GM12878 (cell line): ENCODE measurements at regions not wholly inside any gene's neighbourhood (a gene's known extent, or its start where the extent isn't known, plus 50 kb on each side); places are given as distances from the start of the nearest gene placed in this dataset.

ENCODE experiments used
- ATAC-seq: fragments of 200-7000 bp; cut with Tn5 transposase; 3 replicates; pipeline ENCODE4 v1.9.1; 2020; ENCODE audit warnings: mild to moderate bottlenecking, moderate library complexity
- BruUV-seq: library from RNA; stranded (reverse); fragments of 400-500 nt; replicated peaks from 2 replicates; lab custom pipeline; 2021; lab: Mats Ljungman, UMichigan
- CTCF ChIA-PET: fragments of 300-600 bp; sonication (Branson Sonifier 250); formaldehyde crosslinking; extraction: SDS; loops from one replicate; lab custom pipeline; 2021; ENCODE audit warnings: inconsistent platforms; lab: Yijun Ruan, JAX
- POLR2A ChIA-PET: fragments of 350-600 bp; formaldehyde crosslinking; extraction: SDS; loops from one replicate; lab custom pipeline; 2021; ENCODE audit warnings: inconsistent platforms; lab: Charles Lee
- RAD21 ChIA-PET: fragments of 300-600 bp; sonication (Branson Sonifier 250); formaldehyde crosslinking; loops from one replicate; lab custom pipeline; 2023; ENCODE audit warnings: antibody characterized with exemption; ENCODE audit not compliant: unreplicated experiment; lab: Charles Lee
- SMC1A ChIA-PET: fragments of 300-600 bp; sonication (Branson Sonifier 250); formaldehyde crosslinking; loops from one replicate; lab custom pipeline; 2023; ENCODE audit not compliant: unreplicated experiment, uncharacterized antibody; lab: Charles Lee
- DNase-seq: peaks from one replicate; pipeline ENCODE4 v3.0.0-alpha.2; 2011; ENCODE audit warnings: low read depth, low spot score
- FAIRE-seq: peaks from 3 replicates; lab custom pipeline; 2011; peaks lifted over from hg19 to GRCh38; lab: Jason Lieb, UNC
- H2AFZ ChIP-seq: 2 replicates; pipeline ENCODE4 v1.6.0; 2011; ENCODE audit warnings: low read depth, low read length, control low read depth; ENCODE audit not compliant: control insufficient read depth
- H3K27ac ChIP-seq: 2 replicates; pipeline ENCODE4 v1.5.1; 2011; ENCODE audit warnings: control low read depth; ENCODE audit not compliant: control insufficient read depth, insufficient read depth
- H3K27me3 ChIP-seq, 2 experiments: replicated peaks in 1 of 2; 2 replicates each; pipeline versions ENCODE4 v1.6.0 to v1.6.1; 2011; ENCODE audit warnings: low read length in 1 of 2; ENCODE audit not compliant: control insufficient read depth in 2 of 2, insufficient read depth in 2 of 2
- H3K36me3 ChIP-seq, 2 experiments: 2 replicates each; pipeline ENCODE4 v1.5.1; 2011; ENCODE audit warnings: low read length in 1 of 2; ENCODE audit not compliant: control insufficient read depth in 2 of 2, insufficient read depth in 2 of 2
- H3K4me1 ChIP-seq: 2 replicates; pipeline ENCODE4 v1.6.1; 2011; ENCODE audit warnings: mild to moderate bottlenecking, low read length, moderate library complexity, mixed read lengths; ENCODE audit not compliant: control insufficient read depth, insufficient read depth
- H3K4me2 ChIP-seq: 2 replicates; pipeline ENCODE4 v1.6.0; 2011; ENCODE audit warnings: control low read depth; ENCODE audit not compliant: control insufficient read depth, insufficient read depth
- H3K4me3 ChIP-seq: fragments of 200-600 bp; sonication (generic); 2 replicates; pipeline ENCODE4 v1.5.1; 2016
- H3K79me2 ChIP-seq: 2 replicates; pipeline ENCODE4 v1.6.0; 2011; ENCODE audit warnings: low read length; ENCODE audit not compliant: control insufficient read depth, insufficient read depth
- H3K9ac ChIP-seq: 2 replicates; pipeline ENCODE4 v1.8.0; 2011; ENCODE audit warnings: low read length, control low read depth, mixed read lengths; ENCODE audit not compliant: control insufficient read depth, insufficient read depth
- H3K9me3 ChIP-seq: replicated peaks from 3 replicates; pipeline ENCODE4 v1.5.1; 2011; ENCODE audit warnings: mild to moderate bottlenecking, low read length; ENCODE audit not compliant: control insufficient read depth, insufficient read depth
- H4K20me1 ChIP-seq: 2 replicates; pipeline ENCODE4 v1.6.0; 2011; ENCODE audit not compliant: control insufficient read depth, insufficient read depth
- ASH2L ChIP-seq: fragments of 300-600, 200-600 bp; sonication (generic); IDR thresholded peaks from 2 replicates; pipeline ENCODE4 v1.6.1; 2017; ENCODE audit warnings: low read depth, mild to moderate bottlenecking, borderline replicate concordance
- EZH2 ChIP-seq: IDR thresholded peaks from 2 replicates; pipeline ENCODE4 v1.6.1; 2012; ENCODE audit warnings: low read depth, mild to moderate bottlenecking, control low read depth, inconsistent platforms, low read length, borderline replicate concordance; ENCODE audit not compliant: control insufficient read depth
- JUND ChIP-seq: IDR thresholded peaks from 2 replicates; pipeline ENCODE4 v1.6.1; 2012; ENCODE audit warnings: low read depth, mild to moderate bottlenecking, low read length, improper control_type of control experiment, moderate library complexity
- NFIC ChIP-seq: IDR thresholded peaks from 2 replicates; pipeline ENCODE4 v1.6.1; 2012; ENCODE audit warnings: low read depth, mild to moderate bottlenecking, inconsistent platforms, low read length, moderate library complexity
- NFYA ChIP-seq: IDR thresholded peaks from 2 replicates; pipeline ENCODE4 v1.6.1; 2011; ENCODE audit warnings: low read depth, mild to moderate bottlenecking, low read length, improper control_type of control experiment, borderline replicate concordance
- NKRF ChIP-seq: fragments of 450-650 bp; conservative IDR thresholded peaks from 2 replicates; pipeline ENCODE4 v1.6.1; 2017; ENCODE audit warnings: mild to moderate bottlenecking, moderate library complexity
- NR2C2 ChIP-seq: IDR thresholded peaks from 2 replicates; pipeline ENCODE4 v1.6.1; 2011; ENCODE audit warnings: borderline replicate concordance, low read depth; ENCODE audit not compliant: control insufficient read depth, insufficient read length
- NRF1 ChIP-seq: conservative IDR thresholded peaks from 2 replicates; pipeline ENCODE4 v1.6.1; 2011; ENCODE audit warnings: mild to moderate bottlenecking, low read depth, low read length, improper control_type of control experiment
- PML ChIP-seq: IDR thresholded peaks from 2 replicates; pipeline ENCODE4 v1.6.1; 2012; ENCODE audit warnings: low read length, inconsistent platforms
- RAD21 ChIP-seq: IDR thresholded peaks from 2 replicates; pipeline ENCODE4 v1.6.1; 2011; ENCODE audit warnings: mild to moderate bottlenecking, low read depth, low read length, moderate library complexity; ENCODE audit not compliant: insufficient read depth
- RBBP5 ChIP-seq: fragments of 200-600 bp; sonication (generic); conservative IDR thresholded peaks from 2 replicates; pipeline ENCODE4 v1.6.1; 2016
- SMAD1 ChIP-seq: fragments of 450-650 bp; IDR thresholded peaks from 2 replicates; pipeline ENCODE4 v1.6.1; 2018; ENCODE audit warnings: mild to moderate bottlenecking, low read depth; ENCODE audit not compliant: partially characterized antibody
- SREBF2 ChIP-seq: IDR thresholded peaks from 2 replicates; pipeline ENCODE4 v1.6.1; 2012; ENCODE audit warnings: mild to moderate bottlenecking, low read length
- STAT1 ChIP-seq: fragments of 450-650 bp; conservative IDR thresholded peaks from 2 replicates; pipeline ENCODE4 v1.6.1; 2014; ENCODE audit warnings: antibody characterized with exemption, mild to moderate bottlenecking
- SUZ12 ChIP-seq: fragments of 200-600 bp; sonication (generic); IDR thresholded peaks from one replicate; pipeline ENCODE4 v1.6.1; 2018; ENCODE audit warnings: antibody characterized with exemption, mild to moderate bottlenecking; ENCODE audit not compliant: unreplicated experiment
- TAF1 ChIP-seq: IDR thresholded peaks from 2 replicates; pipeline ENCODE4 v1.6.1; 2011; ENCODE audit warnings: mild to moderate bottlenecking, low read depth, low read length, borderline replicate concordance
- TBL1XR1 ChIP-seq: IDR thresholded peaks from 2 replicates; pipeline ENCODE4 v1.6.1; 2012; ENCODE audit warnings: low read depth, low read length, improper control_type of control experiment
- TCF12 ChIP-seq: IDR thresholded peaks from 2 replicates; pipeline ENCODE4 v1.6.1; 2011; ENCODE audit warnings: low read depth, mild to moderate bottlenecking, low read length
- YBX1 ChIP-seq: fragments of 450-650 bp; IDR thresholded peaks from 2 replicates; pipeline ENCODE4 v1.6.1; 2016; ENCODE audit warnings: antibody characterized with exemption
- WGBS: methylation state at CpG from one replicate; pipeline ENCODE4 v1.1.6; 2016; ENCODE audit warnings: low lambda C conversion rate; ENCODE audit not compliant: insufficient replicate concordance, insufficient coverage; ENCODE audit errors: missing lambda C conversion rate; 5-methylcytosine and 5-hydroxymethylcytosine counted together
- in situ Hi-C: fragments of 300-500 bp; cut with MboI; formaldehyde crosslinking; loops from 9 replicates; pipeline ENCODE4 v1.14.3; 2018; ENCODE audit warnings: mixed read lengths
- intact Hi-C: fragments of 100-400 bp; cut with micrococcal nuclease; formaldehyde crosslinking; loops from one replicate; pipeline ENCODE4 v1.14.2; 2022; ENCODE audit not compliant: unreplicated experiment

DNA sequence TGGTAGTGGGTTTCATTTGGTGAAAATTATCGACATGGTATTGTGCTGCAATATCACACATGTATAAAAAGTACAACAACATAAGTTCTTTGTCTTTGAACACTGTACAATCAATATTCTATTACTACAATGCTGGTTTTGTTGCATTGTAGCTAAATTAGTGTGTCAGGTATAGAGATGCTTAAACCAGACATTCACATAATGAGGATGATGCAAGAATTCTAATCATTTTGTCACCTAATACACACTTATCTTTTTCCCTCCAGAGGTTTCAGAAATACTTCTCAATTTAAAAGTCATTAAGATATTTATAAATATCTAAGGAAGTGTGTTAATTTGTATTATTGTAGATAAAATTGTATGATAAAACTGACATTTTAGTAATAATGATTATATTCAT, 174.8 kb upstream of the MAN1A1 start:
- ChIA-PET CTCF (no interaction called here), POLR2A (no interaction called here), RAD21 (interaction anchor here (1.0 kb wide), 1 partner anchor 10 kb away, joined by 3 read pairs; no protein-coding TSS in a partner anchor), SMC1A (interaction anchor here (1.1 kb wide), 1 partner anchor 79 kb away, joined by 3 read pairs; no protein-coding TSS in a partner anchor)
- no TSS peak for BruUV-seq
- no peak overlapping the region for H3K4me2 ChIP-seq
- intact Hi-C loops, result no loop called here
- DNase-seq (no peak), FAIRE-seq (no peak), ATAC-seq (no peak)
- no peak overlapping the region for H3K27ac ChIP-seq
- H3K36me3 ChIP-seq, result no peaks in the 10 kb centered on the region
- no peaks in the 10 kb centered on the region for H3K27me3 ChIP-seq
- no peaks in the 10 kb centered on the region for H4K20me1 ChIP-seq
- in situ Hi-C loops, result no loop called here
- no peaks in the 10 kb centered on the region for H3K4me1 ChIP-seq
- no peaks in the 10 kb centered on the region for H3K79me2 ChIP-seq
- H2AFZ ChIP-seq, result no peak overlapping the region
- no peaks in the 10 kb centered on the region for H3K9me3 ChIP-seq
- no peak overlapping the region for H3K9ac ChIP-seq
- 0% methylated on average over 1 of the region's 1 CpG for WGBS
- H3K4me3 ChIP-seq, result no peak overlapping the region
- TF ChIP-seq RAD21, result no peak
- no peak for TF ChIP-seq ASH2L
- no peak for TF ChIP-seq NFIC
- TF ChIP-seq NR2C2, result no peak
- no peak for TF ChIP-seq SUZ12
- TF ChIP-seq SREBF2, result no peak

GRCh38 chr6:119523556-119523955, 174.0 kb upstream of the MAN1A1 start:
- no TSS peak for BruUV-seq
- no peaks in the 10 kb centered on the region for H3K4me1 ChIP-seq
- RAD21 ChIA-PET, result interaction anchor here (1.4 kb wide), 1 partner anchor 11 kb away, joined by 3 read pairs; no protein-coding TSS in a partner anchor
- intact Hi-C loops (no loop called here), in situ Hi-C loops (no loop called here)
- H3K4me2 ChIP-seq, result no peak overlapping the region
- whole genome bisulfite sequencing, result 13% methylated on average over 1 of the region's 1 CpG
- no peaks in the 10 kb centered on the region for H4K20me1 ChIP-seq
- H3K79me2 ChIP-seq, result no peaks in the 10 kb centered on the region
- DNase-seq, result no peak
- no peak overlapping the region for H3K9ac ChIP-seq
- SMC1A ChIA-PET, result interaction anchor here (1.0 kb wide), 1 partner anchor 57 kb away, joined by 4 read pairs; no protein-coding TSS in a partner anchor
- H3K36me3 ChIP-seq, result no peaks in the 10 kb centered on the region
- CTCF ChIA-PET, result no interaction called here
- H3K27me3 ChIP-seq, result no peaks in the 10 kb centered on the region
- H2AFZ ChIP-seq, result no peak overlapping the region
- POLR2A ChIA-PET, result no interaction called here
- no peak overlapping the region for H3K4me3 ChIP-seq
- H3K9me3 ChIP-seq, result no peaks in the 10 kb centered on the region
- FAIRE-seq, result no peak
- no peak for ATAC-seq
- no peak overlapping the region for H3K27ac ChIP-seq
- no peak for TF ChIP-seq RBBP5
- no peak for TF ChIP-seq PML
- no peak for TF ChIP-seq NRF1
- TF ChIP-seq TBL1XR1, result no peak
- no peak for TF ChIP-seq NKRF
- TF ChIP-seq JUND, result no peak
- TF ChIP-seq STAT1, result no peak
- no peak for TF ChIP-seq SREBF2
- no peak for TF ChIP-seq NFYA
- no peak for TF ChIP-seq EZH2
- TF ChIP-seq TCF12, result no peak
- TF ChIP-seq SMAD1, result no peak
- TF ChIP-seq TAF1, result no peak
- TF ChIP-seq YBX1, result no peak
